ENCODE measurements at regions not wholly inside any gene's neighbourhood (a gene's known extent, or its start where the extent isn't known, plus 50 kb on each side); places are given as distances from the start of the nearest gene placed in this dataset.
"Not testable (repeated sequence)": the region's sequence is repeated elsewhere in the genome, so short reads cannot be mapped to it uniquely, and the experiment has no call there.

DNA sequence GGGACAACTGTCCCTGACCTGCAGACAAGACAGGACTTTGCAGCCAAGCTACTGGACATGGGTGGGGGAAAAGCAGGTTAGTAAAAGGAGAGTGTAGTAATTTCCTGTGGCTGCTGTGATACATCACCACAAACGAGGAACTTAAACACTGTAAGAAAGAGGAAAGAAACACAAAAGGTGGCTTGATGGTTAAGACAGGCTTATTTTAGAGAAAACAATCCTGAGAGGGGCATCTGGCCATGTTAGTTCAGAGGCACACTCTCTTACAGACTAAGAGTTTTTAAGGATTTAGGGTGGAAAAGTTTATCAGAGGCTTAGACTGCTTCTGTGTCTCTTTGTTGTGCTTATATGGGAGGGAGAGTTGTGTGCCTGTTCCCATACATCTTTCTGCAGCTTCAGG lies 667.0 kb downstream of the TYW1 start:
- Histone ChIP-seq H3F3A (ENCODE audit: insufficient read depth, low read length) (no peaks in the 10 kb centered on the region), H4K20me1 (ENCODE audit: insufficient read depth, low read length) (no peaks in the 10 kb centered on the region), H3K27me3 (replicated peaks; ENCODE audit: insufficient read depth, low read length) (no peaks in the 10 kb centered on the region), H3K4me3 (ENCODE audit: low read length) (no peak overlapping the region), H3K79me2 (ENCODE audit: low read length) (no peaks in the 10 kb centered on the region), H3K4me2 (ENCODE audit: low read depth, low read length) (no peak overlapping the region), H2AFZ (ENCODE audit: low read length) (no peak overlapping the region), H3K4me1 (ENCODE audit: low read length) (no peaks in the 10 kb centered on the region), H3K9me2 (replicated peaks; ENCODE audit: insufficient read depth, low read length) (no peaks in the 10 kb centered on the region), H3K27ac (ENCODE audit: low read length) (no peak overlapping the region), H3K36me3 (replicated peaks; ENCODE audit: insufficient read depth, low read length) (no peaks in the 10 kb centered on the region), H3K9ac (ENCODE audit: low read length) (no peak overlapping the region), H3K9me3 (replicated peaks; ENCODE audit: insufficient read depth, low read length) (no peaks in the 10 kb centered on the region)
- DNase-seq: no peak
- TF ChIP-seq CTCF (IDR thresholded peaks at IDR 0.05; ENCODE audit: low read length): no peak
- no peak for TF ChIP-seq EZH2 (optimal IDR thresholded peaks at IDR 0.05; ENCODE audit: low read depth, low read length)
- no peak for TF ChIP-seq EZH2phosphoT487 (IDR thresholded peaks at IDR 0.05; ENCODE audit: low read length)

DNA sequence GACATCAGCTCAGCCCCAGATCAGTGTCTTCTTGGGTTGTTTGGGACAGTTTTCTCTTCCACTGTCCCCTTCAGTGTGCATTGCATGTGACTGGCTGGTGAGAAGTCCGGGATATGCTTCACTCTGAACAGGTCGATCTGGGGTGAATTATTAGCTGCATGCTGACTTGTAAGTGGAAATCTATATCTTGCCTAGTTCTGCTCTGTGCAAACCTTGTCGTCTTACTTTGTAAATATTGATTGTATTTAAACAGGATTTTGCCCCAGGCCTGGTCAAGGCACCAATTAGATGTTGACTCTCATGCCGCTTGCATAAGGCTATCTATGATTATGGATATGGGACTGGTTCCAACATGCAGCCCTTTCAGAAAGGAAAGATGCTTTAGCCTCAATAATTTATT lies 669.7 kb downstream of the TYW1 start:
- not testable (repeated sequence) for H3K4me2 ChIP-seq (ENCODE audit: low read depth, low read length); H4K20me1 ChIP-seq (ENCODE audit: insufficient read depth, low read length); DNase-seq; H3F3A ChIP-seq (ENCODE audit: insufficient read depth, low read length); H3K4me3 ChIP-seq (ENCODE audit: low read length); H3K36me3 ChIP-seq (replicated peaks; ENCODE audit: insufficient read depth, low read length); H2AFZ ChIP-seq (ENCODE audit: low read length); H3K4me1 ChIP-seq (ENCODE audit: low read length); H3K27ac ChIP-seq (ENCODE audit: low read length); H3K79me2 ChIP-seq (ENCODE audit: low read length); H3K9ac ChIP-seq (ENCODE audit: low read length); H3K27me3 ChIP-seq (replicated peaks; ENCODE audit: insufficient read depth, low read length); H3K9me3 ChIP-seq (replicated peaks; ENCODE audit: insufficient read depth, low read length); H3K9me2 ChIP-seq (replicated peaks; ENCODE audit: insufficient read depth, low read length)

DNA sequence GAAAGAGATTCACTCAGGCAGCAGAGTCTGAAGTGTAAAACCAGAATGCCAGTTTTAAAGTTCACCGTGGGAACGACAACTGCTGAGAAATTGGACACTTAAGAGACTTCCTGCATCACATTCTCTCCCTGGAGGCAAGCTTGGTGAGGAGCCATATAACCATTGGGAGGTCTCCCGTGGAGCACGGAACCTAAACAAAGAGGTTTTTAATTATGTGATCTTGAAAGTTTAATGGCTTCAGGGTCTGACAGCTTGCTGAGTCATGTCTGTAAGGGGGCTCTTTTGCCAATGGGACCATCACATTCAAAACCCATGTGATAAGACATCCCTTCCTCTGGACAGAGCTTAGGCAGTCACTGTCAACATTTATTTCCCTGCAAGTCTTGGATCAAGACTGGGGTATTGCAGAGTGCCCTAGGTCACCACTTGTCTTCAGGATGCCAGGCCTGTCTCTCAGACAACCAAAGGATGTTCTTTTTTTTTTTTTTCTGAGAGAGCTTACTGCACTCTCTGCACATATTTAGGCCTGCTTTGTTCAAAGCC lies 674.4 kb downstream of the TYW1 start:
- no peaks in the 10 kb centered on the region for H3F3A ChIP-seq (ENCODE audit: insufficient read depth, low read length)
- H3K27me3 ChIP-seq (replicated peaks; ENCODE audit: insufficient read depth, low read length): no peaks in the 10 kb centered on the region
- no peaks in the 10 kb centered on the region for H3K36me3 ChIP-seq (replicated peaks; ENCODE audit: insufficient read depth, low read length)
- no peaks in the 10 kb centered on the region for H3K79me2 ChIP-seq (ENCODE audit: low read length)
- DNase-seq: no peak
- H3K4me1 ChIP-seq (ENCODE audit: low read length): no peaks in the 10 kb centered on the region
- H3K4me3 ChIP-seq (ENCODE audit: low read length): no peak overlapping the region
- H2AFZ ChIP-seq (ENCODE audit: low read length): no peak overlapping the region
- no peaks in the 10 kb centered on the region for H3K9me3 ChIP-seq (replicated peaks; ENCODE audit: insufficient read depth, low read length)
- H4K20me1 ChIP-seq (ENCODE audit: insufficient read depth, low read length): no peaks in the 10 kb centered on the region
- no peak overlapping the region for H3K4me2 ChIP-seq (ENCODE audit: low read depth, low read length)
- H3K9ac ChIP-seq (ENCODE audit: low read length): no peak overlapping the region
- TF ChIP-seq EZH2phosphoT487 (IDR thresholded peaks at IDR 0.05; ENCODE audit: low read length) (no peak), CTCF (IDR thresholded peaks at IDR 0.05; ENCODE audit: low read length) (no peak), EZH2 (optimal IDR thresholded peaks at IDR 0.05; ENCODE audit: low read depth, low read length) (no peak)
- no peaks in the 10 kb centered on the region for H3K9me2 ChIP-seq (replicated peaks; ENCODE audit: insufficient read depth, low read length)
- no peak overlapping the region for H3K27ac ChIP-seq (ENCODE audit: low read length)

GRCh38 chr7:67673861-67674260 lies 677.2 kb downstream of the TYW1 start:
- H3K27ac ChIP-seq (ENCODE audit: low read length): no peak overlapping the region
- no peaks in the 10 kb centered on the region for H3F3A ChIP-seq (ENCODE audit: insufficient read depth, low read length)
- H3K4me3 ChIP-seq (ENCODE audit: low read length): no peak overlapping the region
- no peak overlapping the region for H3K9ac ChIP-seq (ENCODE audit: low read length)
- no peaks in the 10 kb centered on the region for H3K79me2 ChIP-seq (ENCODE audit: low read length)
- no peak overlapping the region for H2AFZ ChIP-seq (ENCODE audit: low read length)
- DNase-seq: no peak
- no peaks in the 10 kb centered on the region for H4K20me1 ChIP-seq (ENCODE audit: insufficient read depth, low read length)
- H3K36me3 ChIP-seq (replicated peaks; ENCODE audit: insufficient read depth, low read length): no peaks in the 10 kb centered on the region
- H3K27me3 ChIP-seq (replicated peaks; ENCODE audit: insufficient read depth, low read length): no peaks in the 10 kb centered on the region
- H3K9me3 ChIP-seq (replicated peaks; ENCODE audit: insufficient read depth, low read length): no peaks in the 10 kb centered on the region
- TF ChIP-seq CTCF (IDR thresholded peaks at IDR 0.05; ENCODE audit: low read length) (no peak), EZH2phosphoT487 (IDR thresholded peaks at IDR 0.05; ENCODE audit: low read length) (no peak), EZH2 (optimal IDR thresholded peaks at IDR 0.05; ENCODE audit: low read depth, low read length) (no peak)
- no peaks in the 10 kb centered on the region for H3K9me2 ChIP-seq (replicated peaks; ENCODE audit: insufficient read depth, low read length)
- no peak overlapping the region for H3K4me2 ChIP-seq (ENCODE audit: low read depth, low read length)
- no peaks in the 10 kb centered on the region for H3K4me1 ChIP-seq (ENCODE audit: low read length)

DNA sequence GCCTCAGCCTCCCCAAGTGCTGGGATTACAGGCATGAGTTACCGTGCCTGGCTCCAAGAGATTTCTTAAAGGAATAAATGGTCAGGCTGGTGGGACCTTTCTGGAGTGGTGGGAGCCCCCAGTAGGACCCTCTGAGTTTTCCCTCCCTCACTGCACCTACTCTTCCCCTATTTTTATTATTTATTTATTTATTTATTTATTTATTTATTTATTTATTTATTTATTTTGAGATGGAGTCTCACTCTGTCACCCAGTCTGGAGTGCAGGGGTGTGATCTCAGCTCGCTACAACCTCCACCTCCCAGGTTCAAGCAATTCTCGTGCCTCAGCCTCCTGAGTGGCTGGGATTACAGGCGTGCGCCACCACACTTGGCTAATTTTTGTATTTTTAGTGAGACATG lies 678.2 kb downstream of the TYW1 start:
- not testable (repeated sequence) for H3K4me3 ChIP-seq (ENCODE audit: low read length); H2AFZ ChIP-seq (ENCODE audit: low read length); H3K36me3 ChIP-seq (replicated peaks; ENCODE audit: insufficient read depth, low read length); H3K9me3 ChIP-seq (replicated peaks; ENCODE audit: insufficient read depth, low read length); H3K4me1 ChIP-seq (ENCODE audit: low read length); H4K20me1 ChIP-seq (ENCODE audit: insufficient read depth, low read length); H3K79me2 ChIP-seq (ENCODE audit: low read length); H3F3A ChIP-seq (ENCODE audit: insufficient read depth, low read length); H3K9me2 ChIP-seq (replicated peaks; ENCODE audit: insufficient read depth, low read length); H3K27ac ChIP-seq (ENCODE audit: low read length); DNase-seq; H3K27me3 ChIP-seq (replicated peaks; ENCODE audit: insufficient read depth, low read length); H3K9ac ChIP-seq (ENCODE audit: low read length); H3K4me2 ChIP-seq (ENCODE audit: low read depth, low read length)
